ENCODE measurements at regions not wholly inside any gene's neighbourhood (a gene's known extent, or its start where the extent isn't known, plus 50 kb on each side); places are given as distances from the start of the nearest gene placed in this dataset.

DNA sequence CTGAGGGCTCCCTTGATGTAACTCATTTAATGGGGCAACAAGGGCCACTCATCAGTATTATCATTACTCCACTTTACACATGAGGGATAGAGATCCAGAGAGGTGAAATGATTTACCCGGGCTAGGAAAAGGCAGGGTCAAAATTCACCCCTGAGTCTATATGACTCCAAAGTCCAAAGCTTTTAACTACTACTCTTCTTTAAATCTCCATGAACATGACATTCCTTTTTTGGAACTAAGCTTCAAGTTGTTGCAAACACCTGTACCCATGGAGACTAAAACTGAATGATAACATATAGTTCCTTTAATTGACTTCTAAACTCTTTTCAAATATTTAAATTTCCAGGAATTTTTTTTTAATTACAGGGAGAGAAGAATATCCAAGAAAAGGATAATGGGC lies 292.9 kb upstream of the GADL1 start:
- Histone ChIP-seq H3K27me3 (ENCODE audit: insufficient read depth) (no peaks in the 10 kb centered on the region), H3K4me2 (no peak overlapping the region), H3K27ac (ENCODE audit: low read depth) (no peak overlapping the region), H3K79me2 (replicated peaks; ENCODE audit: insufficient read depth) (no peaks in the 10 kb centered on the region), H2AFZ (no peak overlapping the region), H3K9me2 (ENCODE audit: insufficient read depth) (0 out of 2 replicates have a peak, but pooled peaks cover 8% of the 10 kb centered on the region), H3K36me3 (ENCODE audit: insufficient read depth) (no peaks in the 10 kb centered on the region), H3F3A (replicated peaks; ENCODE audit: low read depth) (no peaks in the 10 kb centered on the region), H4K20me1 (replicated peaks; ENCODE audit: insufficient read depth) (no peaks in the 10 kb centered on the region), H3K4me3 (no peak overlapping the region), H3K4me1 (ENCODE audit: insufficient read depth) (peaks cover 2% of the 10 kb centered on the region; the same call in 1 of the 2 replicates)
- no peak for DNase-seq (ENCODE audit: low spot score)
- H3K9me3 Mint-ChIP-seq: no peaks in the 10 kb centered on the region
- H3K27me3 Mint-ChIP-seq (ENCODE audit: insufficient read depth, low read depth, poor library complexity): peaks cover 2% of the 10 kb centered on the region
- H3K4me3 Mint-ChIP-seq: no peak overlapping the region
- TF ChIP-seq EZH2 (IDR thresholded peaks at IDR 0.05; ENCODE audit: low read depth, unreplicated experiment) (no peak), ZNF331 (CRISPR knock-in tag; IDR thresholded peaks at IDR 0.05; ENCODE audit: low read depth) (no peak), POLR2AphosphoS5 (IDR thresholded peaks at IDR 0.05; ENCODE audit: low read depth) (no peak), ETS1 (IDR thresholded peaks at IDR 0.05) (no peak), ZNF462 (CRISPR knock-in tag; IDR thresholded peaks at IDR 0.05) (no peak), EZH2phosphoT487 (IDR thresholded peaks at IDR 0.05; ENCODE audit: unreplicated experiment) (no peak), ZNF114 (CRISPR knock-in tag; IDR thresholded peaks at IDR 0.05) (no peak), JUNB (IDR thresholded peaks at IDR 0.05; ENCODE audit: unreplicated experiment) (no peak), STAT1 (IDR thresholded peaks at IDR 0.05; ENCODE audit: unreplicated experiment) (no peak), REST (IDR thresholded peaks at IDR 0.05; ENCODE audit: unreplicated experiment) (no peak), CREB1 (CRISPR knock-in tag; IDR thresholded peaks at IDR 0.05; ENCODE audit: low read depth) (no peak), NANOG (IDR thresholded peaks at IDR 0.05; ENCODE audit: borderline replicate concordance) (no peak)
- TF ChIP-seq, protein P1, sequence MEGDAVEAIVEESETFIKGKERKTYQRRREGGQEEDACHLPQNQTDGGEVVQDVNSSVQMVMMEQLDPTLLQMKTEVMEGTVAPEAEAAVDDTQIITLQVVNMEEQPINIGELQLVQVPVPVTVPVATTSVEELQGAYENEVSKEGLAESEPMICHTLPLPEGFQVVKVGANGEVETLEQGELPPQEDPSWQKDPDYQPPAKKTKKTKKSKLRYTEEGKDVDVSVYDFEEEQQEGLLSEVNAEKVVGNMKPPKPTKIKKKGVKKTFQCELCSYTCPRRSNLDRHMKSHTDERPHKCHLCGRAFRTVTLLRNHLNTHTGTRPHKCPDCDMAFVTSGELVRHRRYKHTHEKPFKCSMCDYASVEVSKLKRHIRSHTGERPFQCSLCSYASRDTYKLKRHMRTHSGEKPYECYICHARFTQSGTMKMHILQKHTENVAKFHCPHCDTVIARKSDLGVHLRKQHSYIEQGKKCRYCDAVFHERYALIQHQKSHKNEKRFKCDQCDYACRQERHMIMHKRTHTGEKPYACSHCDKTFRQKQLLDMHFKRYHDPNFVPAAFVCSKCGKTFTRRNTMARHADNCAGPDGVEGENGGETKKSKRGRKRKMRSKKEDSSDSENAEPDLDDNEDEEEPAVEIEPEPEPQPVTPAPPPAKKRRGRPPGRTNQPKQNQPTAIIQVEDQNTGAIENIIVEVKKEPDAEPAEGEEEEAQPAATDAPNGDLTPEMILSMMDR (conservative IDR thresholded peaks at IDR 0.05; ENCODE audit: low read depth in 2 of 2): no peak
- H3K36me3 Mint-ChIP-seq (ENCODE audit: low read depth): no peaks in the 10 kb centered on the region
- no peaks in the 10 kb centered on the region; the same call in 2 of the 3 replicates for H3K4me1 Mint-ChIP-seq
- H3K27ac Mint-ChIP-seq: no peak overlapping the region
- ATAC-seq: no peak
